ENCODE measurements at regions not wholly inside any gene's neighbourhood (a gene's known extent, or its start where the extent isn't known, plus 50 kb on each side); places are given as distances from the start of the nearest gene placed in this dataset.
"Not testable (repeated sequence)": the region's sequence is repeated elsewhere in the genome, so short reads cannot be mapped to it uniquely, and the experiment has no call there.

DNA sequence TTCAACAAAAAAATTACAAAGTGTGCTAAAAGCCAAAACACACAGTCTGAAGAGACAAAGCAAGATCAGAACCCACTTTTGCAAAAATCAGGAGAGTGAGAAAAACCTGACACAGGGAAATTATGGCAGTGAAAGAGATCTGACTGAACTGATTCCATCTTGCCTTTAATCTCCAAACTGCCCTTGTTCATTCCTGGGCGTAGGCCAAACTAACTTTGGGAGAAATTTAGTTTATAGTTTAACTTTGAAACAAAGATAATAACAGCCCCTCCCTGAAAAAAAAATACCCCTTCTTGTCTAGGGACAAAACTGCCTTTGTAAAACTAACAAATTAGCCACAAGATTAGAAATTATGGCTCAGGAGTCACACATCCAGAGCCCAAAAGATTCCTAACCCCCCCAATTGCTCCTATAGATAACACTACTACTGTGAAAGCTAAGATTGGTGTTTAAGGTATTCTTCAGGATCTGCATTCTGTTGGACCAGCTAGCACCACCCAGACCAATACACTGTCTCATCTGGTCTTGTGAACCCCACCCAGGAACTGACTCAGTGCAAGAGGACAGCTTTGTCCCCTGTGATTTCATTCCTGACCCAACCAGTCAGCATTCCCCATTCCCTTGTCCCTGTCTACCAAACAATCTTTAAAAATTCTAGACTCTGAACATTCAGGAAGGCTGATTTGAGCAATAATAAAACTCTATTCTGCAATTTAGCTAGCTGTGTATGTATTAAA lies 226.1 kb upstream of the SH3BP4 start:
- no peak for DNase-seq

DNA sequence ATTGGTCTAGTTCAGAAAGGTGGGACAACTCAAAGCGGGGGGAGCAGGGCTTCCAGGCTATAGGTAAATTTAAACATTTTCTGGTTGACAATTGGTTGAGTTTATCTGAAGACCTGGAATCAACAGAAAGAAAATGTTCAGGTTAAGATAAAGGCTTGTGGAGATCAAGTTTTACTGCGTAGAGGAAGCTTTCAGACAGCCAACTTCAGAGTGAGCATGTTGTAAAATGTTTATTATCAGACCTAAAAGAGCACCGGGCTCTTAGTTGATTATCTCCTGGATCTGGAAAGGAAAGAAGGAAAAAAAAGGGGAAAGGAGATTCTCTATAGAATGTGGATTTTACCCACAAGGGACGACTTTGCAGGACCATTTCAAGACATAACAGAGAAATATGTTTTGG lies 227.0 kb upstream of the SH3BP4 start:
- DNase-seq: no peak

DNA sequence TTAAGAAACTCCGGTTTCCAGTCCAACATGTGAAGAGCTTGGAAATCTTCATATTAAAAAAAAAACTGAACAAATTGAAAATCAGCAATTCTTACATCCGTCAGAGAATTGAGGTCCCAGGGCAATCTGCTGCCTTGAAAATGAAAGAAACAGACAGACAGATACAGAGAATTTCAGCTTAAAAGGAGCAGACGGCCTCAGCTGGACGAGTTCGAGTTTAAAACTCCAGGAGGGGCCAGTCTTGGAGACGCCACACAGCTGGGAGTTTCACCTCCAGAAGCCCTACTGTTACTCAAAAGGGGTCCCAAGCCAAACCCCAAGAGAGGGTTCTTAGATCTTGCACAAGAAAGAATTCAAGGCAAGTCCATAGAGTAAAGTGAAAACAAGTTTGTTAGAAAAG lies 226.5 kb upstream of the ARL4C start:
- DNase-seq: peak; percentile 2 to 21

DNA sequence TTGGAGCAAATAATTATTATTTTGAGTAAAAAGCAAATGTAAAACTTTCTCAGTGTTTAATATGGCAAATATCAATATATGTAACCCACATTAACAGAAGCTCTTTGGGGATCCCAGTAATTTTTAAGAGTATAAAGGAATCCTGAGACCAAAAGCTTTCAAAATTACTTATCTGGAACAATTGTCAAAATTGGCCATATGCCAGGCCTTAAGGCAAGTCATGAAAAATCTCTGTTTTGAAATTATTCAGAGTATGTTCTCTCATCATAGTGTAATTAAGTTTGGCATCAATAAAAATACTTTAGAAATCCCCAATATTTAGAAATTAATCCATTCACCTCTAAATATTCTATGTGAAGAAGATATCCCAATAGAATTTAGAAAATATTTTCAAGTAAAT lies 225.3 kb upstream of the ARL4C start:
- no peak for DNase-seq

DNA sequence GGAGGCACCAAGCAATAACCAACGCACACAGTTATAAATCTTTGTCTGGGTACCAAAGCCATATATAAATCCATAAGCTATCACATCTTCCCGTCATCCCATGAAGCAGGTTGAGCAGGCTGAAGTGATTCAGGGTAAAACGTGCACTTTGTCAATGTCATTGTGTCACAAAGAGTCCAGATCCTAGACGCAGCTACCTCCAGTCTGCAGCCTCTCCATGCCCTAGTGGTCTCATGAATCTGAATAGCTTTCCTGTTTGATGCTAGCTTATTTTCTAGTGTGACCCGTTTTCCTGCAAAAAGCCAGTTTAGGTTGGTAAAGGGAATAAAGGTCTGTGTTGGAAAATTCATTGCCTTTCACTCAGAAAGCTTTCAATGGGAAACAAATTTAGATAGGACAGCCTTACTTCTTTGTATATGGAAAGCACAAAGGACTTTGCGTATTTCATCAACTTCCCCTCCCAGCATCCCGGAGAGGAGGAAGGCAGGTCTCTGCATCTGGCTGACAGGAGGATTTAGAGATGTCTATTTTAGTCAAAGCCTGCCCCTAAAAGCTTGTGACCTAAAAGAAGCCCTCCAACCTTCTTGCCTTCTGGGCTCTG lies 222.3 kb upstream of the ARL4C start:
- no peak for DNase-seq

DNA sequence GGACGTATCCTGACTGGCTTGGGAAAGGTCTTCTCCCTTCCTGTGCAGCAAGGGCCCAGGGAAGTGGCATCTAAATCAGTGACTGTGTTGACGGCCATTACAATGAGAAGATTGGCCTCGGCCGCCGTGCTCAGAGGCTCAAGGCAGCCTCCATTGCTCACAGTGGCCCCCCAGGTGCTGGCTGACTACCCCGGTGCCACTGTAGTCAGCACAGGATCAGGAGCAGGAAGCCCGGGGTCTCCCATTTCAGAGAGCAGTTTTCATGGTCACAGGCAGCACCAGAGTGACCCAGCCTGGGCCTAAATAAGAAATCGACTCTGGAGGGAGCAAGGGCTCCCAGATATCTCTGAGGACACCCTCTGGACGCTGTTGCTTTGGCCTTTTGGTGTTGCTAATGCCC lies 219.4 kb upstream of the ARL4C start:
- DNase-seq: no peak

DNA sequence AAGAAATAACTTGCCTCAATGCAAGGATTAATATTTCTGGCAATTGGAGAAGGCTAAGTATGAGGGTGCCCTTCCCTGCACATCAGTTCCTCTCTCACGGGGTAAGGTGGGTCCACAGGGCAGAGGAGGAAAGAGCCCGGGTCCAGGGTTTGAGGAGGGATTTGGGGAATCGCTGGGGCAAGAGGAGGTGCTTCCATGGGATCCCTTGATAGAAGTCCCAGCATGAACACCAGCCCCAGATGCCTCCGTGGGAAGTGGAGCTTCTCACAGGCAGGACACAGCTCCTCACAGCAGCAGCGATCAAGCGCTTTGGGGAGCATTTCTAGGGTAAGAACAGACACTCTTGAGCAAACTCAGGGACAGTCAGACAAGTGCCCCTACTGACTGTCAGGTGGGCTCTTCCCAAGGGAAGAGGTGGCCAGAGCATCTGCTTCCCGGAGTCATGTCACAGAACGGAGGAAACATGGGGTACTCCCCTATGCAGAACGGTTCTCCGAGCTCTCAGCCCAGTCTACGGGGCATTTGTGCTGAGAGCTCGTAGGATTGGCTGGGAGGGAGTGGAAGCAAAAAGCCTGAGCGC lies 218.9 kb upstream of the ARL4C start:
- no peak for DNase-seq

DNA sequence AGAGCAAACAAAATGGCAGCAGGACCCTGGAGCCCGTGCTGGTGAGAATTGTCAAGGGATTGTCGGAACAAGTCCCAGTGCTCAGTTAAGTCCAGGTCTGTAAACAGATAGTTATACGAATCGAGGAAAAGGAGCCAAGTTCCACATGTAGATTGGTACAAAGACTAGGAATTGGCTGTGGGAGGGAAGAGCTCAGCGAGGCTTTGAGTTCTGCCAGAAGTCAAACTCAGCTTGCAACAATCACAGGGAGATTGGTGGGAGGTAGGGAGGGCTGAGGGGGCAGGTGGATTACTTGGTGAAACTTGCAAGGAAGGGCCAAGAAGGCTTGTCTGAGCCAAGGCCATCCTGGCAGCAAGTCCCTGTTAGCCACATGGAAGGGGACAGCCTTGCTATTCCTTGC lies 217.8 kb upstream of the ARL4C start:
- DNase-seq: no peak

DNA sequence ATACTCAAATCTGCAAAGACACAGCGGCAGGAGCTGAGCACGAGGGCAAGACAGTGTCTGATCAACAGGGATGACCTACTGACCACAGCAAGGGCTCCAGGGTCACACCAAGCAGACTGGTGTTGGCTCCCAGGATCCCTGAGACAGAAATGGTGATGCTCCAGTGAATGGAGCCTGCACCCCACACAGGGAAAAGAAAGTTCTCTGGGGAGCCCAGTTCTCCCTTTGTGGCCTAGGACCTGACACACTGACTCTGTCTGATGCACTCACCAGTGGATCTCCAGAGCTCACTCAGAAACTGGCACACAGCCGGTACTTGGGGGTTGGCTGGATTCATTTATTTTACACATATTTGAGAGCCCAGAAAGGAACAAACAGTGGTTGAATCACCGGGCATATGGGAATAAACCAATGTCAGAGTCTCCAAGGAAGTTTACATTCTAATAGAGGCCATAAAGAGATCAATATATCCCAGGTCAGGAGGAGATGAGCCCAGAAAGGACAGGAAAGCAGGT lies 215.6 kb upstream of the ARL4C start:
- no peak for DNase-seq

DNA sequence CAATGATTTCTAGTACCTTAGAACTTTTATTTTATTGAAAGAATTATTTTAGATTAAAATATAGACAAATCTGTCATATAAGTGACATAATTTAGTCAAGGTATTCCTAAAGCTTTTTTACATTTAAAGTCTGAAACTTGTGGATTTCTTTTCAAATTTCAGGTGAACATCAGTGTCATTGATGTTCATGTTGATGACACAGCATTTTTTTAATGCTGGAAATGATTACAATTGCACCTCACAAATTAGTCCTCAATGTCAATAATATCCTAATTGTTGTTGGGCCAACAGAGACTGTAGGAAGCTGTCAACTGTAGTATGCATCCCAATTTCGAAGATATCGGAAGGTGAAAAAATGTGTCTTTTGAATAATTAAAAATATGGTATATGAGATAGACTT lies 214.4 kb upstream of the ARL4C start:
- DNase-seq: no peak

DNA sequence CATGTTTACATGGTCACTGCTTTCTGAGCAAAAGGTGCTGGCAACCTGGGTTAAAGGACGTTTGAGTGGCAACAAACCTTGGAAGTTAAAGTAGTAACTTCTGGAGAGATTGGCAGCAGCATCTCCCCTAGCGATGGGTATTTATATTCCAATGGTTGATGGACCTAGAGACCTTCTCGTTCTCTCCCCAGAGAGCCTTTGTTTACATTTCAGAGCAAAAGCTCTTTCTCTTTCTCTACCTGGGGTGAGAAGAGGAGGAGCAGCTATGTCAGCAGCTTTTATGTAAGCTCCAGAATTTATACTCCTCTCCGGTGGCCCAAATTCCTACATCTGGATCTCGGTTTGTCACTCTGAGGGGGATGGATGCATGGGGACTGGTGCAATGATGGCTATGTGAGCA lies 213.7 kb upstream of the ARL4C start:
- no peak for DNase-seq

DNA sequence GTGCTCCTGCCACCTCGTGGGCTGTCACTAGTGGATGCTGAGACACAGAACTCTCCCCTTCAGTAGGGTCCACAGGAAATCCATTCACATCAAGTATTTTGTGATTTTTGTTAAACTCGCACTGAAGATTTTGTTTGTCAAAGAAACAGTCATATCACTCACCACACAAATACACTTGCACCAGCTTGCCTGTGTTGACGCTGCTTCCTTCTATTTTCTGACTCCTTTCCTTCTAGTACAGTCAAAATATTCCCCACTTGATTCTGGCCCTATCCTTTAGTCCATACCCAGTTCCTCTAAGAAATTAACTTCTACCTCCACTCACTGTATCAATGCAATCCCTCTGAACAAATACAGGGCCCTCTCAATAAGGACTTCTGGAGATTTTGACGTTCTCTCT lies 213.2 kb upstream of the ARL4C start:
- no peak for DNase-seq

DNA sequence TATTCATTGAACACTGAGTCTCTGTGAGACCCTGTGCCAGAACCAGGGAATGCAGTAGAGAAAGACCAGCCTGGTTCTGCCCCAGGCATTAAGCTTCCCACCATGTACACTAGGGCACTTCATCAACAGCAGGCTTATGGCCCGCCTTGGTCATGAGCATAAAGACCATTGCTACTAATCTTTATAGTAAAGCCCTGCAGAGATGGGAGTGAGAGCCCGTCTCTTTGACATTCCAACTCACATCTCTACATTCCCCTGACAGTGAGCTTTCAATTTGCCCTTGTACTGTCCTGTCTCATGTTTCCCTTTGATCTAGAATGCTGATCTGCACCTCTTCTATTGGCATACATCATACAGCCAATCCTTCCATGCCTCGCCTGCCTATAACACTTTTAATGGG lies 211.8 kb upstream of the ARL4C start:
- no peak for DNase-seq

DNA sequence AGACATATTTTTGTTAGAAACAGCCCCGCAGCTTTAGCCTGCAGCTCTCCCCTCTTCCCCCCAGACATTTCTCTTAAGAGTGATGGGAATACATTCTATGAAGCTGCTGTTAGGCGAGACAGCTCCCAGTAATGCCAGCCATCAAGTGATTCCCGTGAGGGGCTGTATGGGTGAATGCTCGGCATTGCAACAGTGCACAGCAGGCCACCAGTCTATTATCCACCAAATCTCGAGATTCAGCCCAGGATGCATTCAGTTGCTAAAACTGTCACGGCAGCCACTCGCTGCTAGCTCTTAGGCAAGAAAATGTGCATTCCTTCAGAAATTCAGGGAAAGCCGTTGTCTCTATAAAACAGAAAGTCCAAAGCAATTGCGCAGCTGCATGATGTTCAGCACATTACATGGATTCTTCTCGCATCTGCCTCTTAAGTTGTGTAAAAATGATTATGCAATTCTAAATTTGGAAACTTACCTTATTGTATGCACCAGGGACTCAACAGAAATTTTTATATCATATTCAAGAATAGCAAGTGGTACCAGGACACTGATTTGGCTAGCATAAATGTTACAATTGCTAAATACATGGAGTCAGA lies 211.3 kb upstream of the ARL4C start:
- DNase-seq: no peak

DNA sequence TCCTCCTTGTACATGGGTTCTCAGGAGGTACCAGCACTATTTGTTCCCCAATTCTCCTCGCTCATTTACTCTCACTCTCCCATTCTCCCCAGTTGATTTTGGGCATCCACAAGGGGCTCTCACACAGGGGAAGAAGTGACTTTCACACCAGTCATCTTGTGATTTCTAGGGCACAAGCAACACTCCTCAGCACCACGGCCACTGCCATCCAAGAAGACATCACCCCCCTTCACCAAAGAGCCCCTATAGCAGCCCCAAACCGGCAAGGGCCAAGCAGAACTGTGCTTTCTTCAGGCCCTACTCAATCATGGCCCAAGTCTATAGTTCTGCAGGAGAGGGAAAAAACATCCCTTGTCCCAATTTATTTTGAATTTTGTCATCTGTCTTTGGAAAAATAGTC lies 209.2 kb upstream of the ARL4C start:
- no peak for DNase-seq

DNA sequence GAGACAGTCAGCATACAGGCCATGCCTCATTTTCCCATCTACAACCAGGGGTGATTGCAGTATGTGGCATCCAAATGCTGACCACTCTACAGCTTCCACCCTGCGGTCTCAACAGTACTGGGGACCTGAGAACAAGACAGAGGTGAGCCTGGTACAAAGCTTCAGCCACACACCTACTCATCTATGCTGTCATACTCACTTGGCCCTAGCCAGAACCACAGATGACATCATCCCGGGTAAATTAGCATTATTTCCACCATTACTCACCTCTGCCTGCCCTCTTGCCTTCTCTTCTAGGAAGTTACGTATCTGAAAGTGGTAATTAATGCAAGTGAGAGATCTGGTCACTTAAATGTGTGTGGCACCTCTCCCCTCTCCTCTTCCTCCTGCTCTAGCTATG lies 208.2 kb upstream of the ARL4C start:
- no peak for DNase-seq

DNA sequence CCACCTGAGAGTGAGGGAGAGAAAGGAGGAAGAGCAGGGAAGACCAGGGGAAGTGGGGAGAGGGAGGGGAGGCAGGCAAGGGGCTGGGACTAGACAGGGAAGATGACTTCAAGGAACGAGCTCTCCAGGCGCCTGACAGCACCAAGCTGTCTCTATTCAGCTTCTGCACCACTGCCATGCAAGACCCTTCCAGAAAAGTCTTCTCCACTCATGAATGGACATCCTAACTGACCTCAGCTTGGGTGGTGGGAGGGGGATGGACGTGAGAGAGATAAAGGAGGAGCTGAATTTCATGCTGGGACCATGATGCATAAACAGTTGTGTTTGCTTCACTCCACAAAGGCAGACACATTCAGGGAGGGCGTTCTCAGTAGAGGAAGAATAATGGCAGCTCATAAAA lies 206.4 kb upstream of the ARL4C start:
- no peak for DNase-seq

DNA sequence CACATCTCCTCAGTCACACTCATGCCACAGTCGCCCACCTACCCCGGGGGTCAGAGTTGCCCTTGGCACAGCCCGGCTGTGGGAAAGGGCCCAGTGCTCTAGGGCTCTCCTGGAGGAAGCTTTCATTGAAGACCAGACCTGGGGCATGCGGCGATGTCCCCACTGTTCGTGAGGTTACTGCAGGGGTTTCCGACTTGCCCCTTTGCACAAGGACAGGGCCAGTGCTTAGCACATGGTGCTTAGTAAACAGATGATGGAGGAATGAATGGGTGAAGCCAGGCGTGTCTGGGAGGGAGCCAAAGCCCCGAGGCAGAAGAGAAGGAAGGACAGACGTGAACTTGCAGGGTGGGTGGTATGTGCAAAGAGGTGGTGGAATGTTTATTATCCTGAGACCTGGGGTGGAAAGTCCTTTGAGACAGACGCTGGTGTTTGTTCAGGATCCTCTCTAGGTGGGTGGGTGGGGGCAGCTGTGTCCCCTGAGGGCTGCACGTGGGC lies 205.9 kb upstream of the ARL4C start:
- DNase-seq: no peak

DNA sequence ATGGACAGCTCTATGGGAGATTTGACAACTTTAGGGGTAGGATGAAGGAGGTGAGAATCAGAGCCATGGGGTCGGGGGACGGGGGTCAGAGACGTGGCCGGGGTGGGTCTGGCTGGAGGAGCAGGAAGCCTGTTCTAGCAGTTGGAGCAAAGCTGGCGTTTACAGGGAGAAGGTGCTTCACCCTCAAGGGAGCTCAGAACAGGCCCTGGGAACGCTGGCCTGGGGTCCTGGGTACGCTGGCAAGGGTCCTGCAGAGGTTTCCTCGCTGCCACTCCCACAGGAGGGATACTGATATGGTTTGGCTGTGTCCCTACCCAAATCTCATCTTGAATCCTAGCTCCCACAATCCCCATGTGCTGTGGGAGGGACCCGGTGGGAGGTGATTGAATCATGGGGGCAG lies 205.0 kb upstream of the ARL4C start:
- DNase-seq: no peak

DNA sequence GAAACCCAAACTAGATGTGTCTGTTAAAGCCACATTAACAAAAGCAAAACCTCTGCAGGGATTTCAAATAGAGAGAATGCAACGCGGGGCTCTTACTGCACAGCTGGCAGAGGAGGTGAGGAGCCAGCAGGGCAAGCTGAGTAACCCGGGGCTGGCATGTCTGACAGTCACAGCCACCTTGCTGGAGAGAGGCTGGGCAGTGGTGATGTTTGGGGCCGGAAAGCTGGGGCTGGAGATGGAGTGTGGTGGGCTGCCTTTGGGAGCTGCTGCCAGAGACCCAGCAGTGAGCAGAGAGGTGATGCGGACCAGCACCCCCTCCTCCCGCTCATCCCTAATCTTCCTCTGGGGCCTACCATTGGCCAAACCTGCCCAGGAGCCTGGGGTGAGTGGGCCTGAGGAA lies 204.5 kb upstream of the ARL4C start:
- no peak for DNase-seq

DNA sequence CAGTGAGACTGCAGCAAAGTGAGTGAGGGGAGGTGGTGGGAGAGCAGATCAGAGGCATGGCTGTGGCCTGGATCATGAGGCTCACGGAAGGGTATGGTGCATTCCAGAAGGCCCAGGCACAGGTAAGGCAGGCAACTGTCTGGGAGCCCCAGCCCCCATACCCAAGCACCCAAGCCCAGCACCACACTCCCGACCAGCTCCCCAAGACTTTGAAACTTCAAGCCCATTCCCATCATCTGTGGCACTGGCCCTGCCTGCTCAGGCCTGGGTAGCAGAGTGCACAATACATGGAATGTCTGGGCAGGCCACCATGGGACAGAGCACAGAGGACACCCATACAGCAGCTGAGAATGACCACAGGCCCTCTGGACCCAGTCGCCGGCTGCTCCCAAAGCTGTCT lies 202.6 kb upstream of the ARL4C start:
- no peak for DNase-seq

DNA sequence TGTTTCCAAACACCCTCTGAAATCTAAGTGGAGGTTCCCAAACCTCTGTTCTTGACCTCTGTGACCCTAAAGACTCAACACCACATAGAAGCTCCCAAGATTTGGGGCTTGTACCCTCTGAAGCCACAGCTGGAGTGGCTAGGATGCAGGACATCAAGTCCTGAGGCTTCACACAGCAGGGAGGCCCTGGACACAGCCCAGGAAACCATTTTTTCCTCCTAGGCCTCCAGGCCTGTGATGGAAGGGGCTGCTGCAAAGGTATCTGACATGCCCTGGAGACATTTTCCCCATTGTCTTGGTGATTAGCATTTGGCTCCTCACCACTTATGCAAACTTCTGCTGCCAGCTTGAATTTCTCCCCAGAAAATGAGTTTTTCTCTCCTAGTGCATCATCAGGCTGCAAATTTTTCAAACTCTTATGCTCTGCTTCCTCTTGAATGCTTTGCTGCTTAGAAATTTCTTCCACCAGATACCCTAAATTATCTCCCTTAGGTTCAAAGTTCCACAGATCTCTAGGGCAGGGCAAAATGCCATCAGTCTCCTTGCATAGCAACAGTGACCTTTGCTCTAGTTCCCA lies 200.5 kb upstream of the ARL4C start:
- not testable (repeated sequence) for DNase-seq

DNA sequence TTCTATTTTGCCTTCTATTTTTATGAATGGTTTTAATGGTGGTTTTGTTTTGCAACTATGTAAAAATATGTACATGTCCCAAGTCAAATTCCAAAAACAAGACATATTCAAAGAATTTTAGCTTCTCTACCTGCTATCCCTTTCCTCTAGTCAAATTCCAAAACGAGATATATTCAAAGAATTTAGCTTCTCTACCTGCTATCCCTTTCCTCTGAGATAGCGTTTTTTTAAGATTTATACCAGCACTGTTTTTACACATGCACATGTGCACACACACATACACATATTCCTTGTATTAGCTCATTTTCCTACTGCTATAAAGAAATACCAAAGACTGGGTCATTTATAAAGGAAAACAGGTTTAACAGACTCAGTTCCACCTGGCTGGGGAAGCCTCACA lies 199.1 kb upstream of the ARL4C start:
- DNase-seq: no peak
